ENCODE measurements at regions not wholly inside any gene's neighbourhood (a gene's known extent, or its start where the extent isn't known, plus 50 kb on each side); places are given as distances from the start of the nearest gene placed in this dataset.

- H3K27me3 ChIP-seq (ENCODE audit: control insufficient read depth, extremely low read depth, insufficient read depth, low read length) = no peaks in the 10 kb centered on the region
- H2AFZ ChIP-seq (ENCODE audit: control insufficient read depth, low read length) = no peak overlapping the region
- TF ChIP-seq EZH2 (IDR thresholded peaks at IDR 0.05; ENCODE audit: low read length) (no peak), CTCF (optimal IDR thresholded peaks at IDR 0.05 in 1 of 3, IDR thresholded peaks at IDR 0.05 in 1 of 3, conservative IDR thresholded peaks at IDR 0.05 in 1 of 3; ENCODE audit: extremely low read depth in 1 of 3, insufficient read depth in 2 of 3, low read length in 3 of 3) (no peak)
- no peaks in the 10 kb centered on the region for H3K4me1 ChIP-seq (ENCODE audit: control insufficient read depth, extremely low read depth, insufficient read depth, low read length)
- H3K4me2 ChIP-seq (ENCODE audit: control insufficient read depth, extremely low read depth, insufficient read depth, low read depth, low read length) = no peak overlapping the region
- DNase-seq (ENCODE audit: low read depth, low spot score) (no peak), FAIRE-seq (no peak)
- no peaks in the 10 kb centered on the region for H3K79me2 ChIP-seq (ENCODE audit: control insufficient read depth, insufficient read depth, low read length)
- dilution Hi-C loops (cut with MboI; ENCODE audit: extremely low pct_ligation_motif_present, low sequenced_read_pairs) = no loop called here
- no peaks in the 10 kb centered on the region for H4K20me1 ChIP-seq (ENCODE audit: control insufficient read depth, extremely low read depth, insufficient read depth, low read length)
- H3K9ac ChIP-seq (ENCODE audit: control insufficient read depth, extremely low read depth, insufficient read depth, low read length) = no peak overlapping the region
- H3K4me3 ChIP-seq (ENCODE audit: control insufficient read depth in 2 of 3, extremely low read depth in 1 of 3, insufficient read depth in 2 of 3, low read depth in 1 of 3, low read length in 3 of 3) = no peak overlapping the region
- H3K9me1 ChIP-seq (ENCODE audit: control insufficient read depth, extremely low read depth, insufficient read depth, low read length) = no peaks in the 10 kb centered on the region
- H3K27ac ChIP-seq (ENCODE audit: control insufficient read depth, insufficient read depth, low read length) = no peak overlapping the region
- no peaks in the 10 kb centered on the region for H3K9me3 ChIP-seq (ENCODE audit: control insufficient read depth, low read depth, low read length)
- H3K36me3 ChIP-seq (ENCODE audit: control insufficient read depth in 2 of 2, extremely low read depth in 1 of 2, insufficient read depth in 2 of 2, low read length in 2 of 2) = no peaks in the 10 kb centered on the region
Measured at GRCh38 chr4:13238936-13239335, 245.2 kb downstream of the RAB28 start.

GRCh38 chr4:13236485-13236884 is 247.7 kb downstream of the RAB28 start:
- FAIRE-seq = no peak

More at GRCh38 chr4:13236485-13236884, 247.7 kb downstream of the RAB28 start:
- no peaks in the 10 kb centered on the region for H3K27me3 ChIP-seq (ENCODE audit: control insufficient read depth, extremely low read depth, insufficient read depth, low read length)
- no peak for DNase-seq (ENCODE audit: low read depth, low spot score)
- H3K4me1 ChIP-seq (ENCODE audit: control insufficient read depth, extremely low read depth, insufficient read depth, low read length) = no peaks in the 10 kb centered on the region
- no peaks in the 10 kb centered on the region for H4K20me1 ChIP-seq (ENCODE audit: control insufficient read depth, extremely low read depth, insufficient read depth, low read length)
- no peaks in the 10 kb centered on the region for H3K9me1 ChIP-seq (ENCODE audit: control insufficient read depth, extremely low read depth, insufficient read depth, low read length)
- no peak overlapping the region for H3K4me2 ChIP-seq (ENCODE audit: control insufficient read depth, extremely low read depth, insufficient read depth, low read depth, low read length)
- H3K4me3 ChIP-seq (ENCODE audit: control insufficient read depth in 2 of 3, extremely low read depth in 1 of 3, insufficient read depth in 2 of 3, low read depth in 1 of 3, low read length in 3 of 3) = no peak overlapping the region
- no peaks in the 10 kb centered on the region for H3K36me3 ChIP-seq (ENCODE audit: control insufficient read depth in 2 of 2, extremely low read depth in 1 of 2, insufficient read depth in 2 of 2, low read length in 2 of 2)
- dilution Hi-C loops (cut with MboI; ENCODE audit: extremely low pct_ligation_motif_present, low sequenced_read_pairs) = no loop called here
- no peaks in the 10 kb centered on the region for H3K9me3 ChIP-seq (ENCODE audit: control insufficient read depth, low read depth, low read length)
- no peak overlapping the region for H3K9ac ChIP-seq (ENCODE audit: control insufficient read depth, extremely low read depth, insufficient read depth, low read length)
- no peaks in the 10 kb centered on the region for H3K79me2 ChIP-seq (ENCODE audit: control insufficient read depth, insufficient read depth, low read length)
- H2AFZ ChIP-seq (ENCODE audit: control insufficient read depth, low read length) = no peak overlapping the region
- no peak for TF ChIP-seq EZH2 (IDR thresholded peaks at IDR 0.05; ENCODE audit: low read length)
- no peak for TF ChIP-seq CTCF (optimal IDR thresholded peaks at IDR 0.05 in 1 of 3, IDR thresholded peaks at IDR 0.05 in 1 of 3, conservative IDR thresholded peaks at IDR 0.05 in 1 of 3; ENCODE audit: extremely low read depth in 1 of 3, insufficient read depth in 2 of 3, low read length in 3 of 3)
- no peak overlapping the region for H3K27ac ChIP-seq (ENCODE audit: control insufficient read depth, insufficient read depth, low read length)

All from keratinocyte (primary cell).